HCT116 (cell line): ENCODE measurements at regions not wholly inside any gene's neighbourhood (a gene's known extent, or its start where the extent isn't known, plus 50 kb on each side); places are given as distances from the start of the nearest gene placed in this dataset.

Experiments used
- ATAC-seq: fragments of 200-7000 bp; cut with Tn5 transposase; 2 replicates; pipeline ENCODE4 v1.9.1; 2020; ENCODE audit warnings: mild to moderate bottlenecking, moderate library complexity
- BruUV-seq: library from RNA; stranded (reverse); fragments of 400-500 nt; replicated peaks from 2 replicates; lab custom pipeline; 2021; lab: Mats Ljungman, UMichigan
- CTCF ChIA-PET: fragments of 300-600 bp; sonication (Branson Sonifier 250); formaldehyde crosslinking; loops from one replicate; lab custom pipeline; 2021; ENCODE audit warnings: antibody characterized with exemption; lab: Charles Lee
- POLR2A ChIA-PET: fragments of 300-600, 350-600 bp; sonication (Branson Sonifier 250); formaldehyde crosslinking; loops from one replicate; lab custom pipeline; 2021; ENCODE audit warnings: antibody characterized with exemption; lab: Charles Lee
- RAD21 ChIA-PET, 2 experiments: fragments of 300-600 bp; sonication (Branson Sonifier 250); formaldehyde crosslinking; loops; one replicate each; lab custom pipeline; 2023; ENCODE audit warnings: low total read pairs in 2 of 2; ENCODE audit not compliant: uncharacterized antibody in 2 of 2, unreplicated experiment in 2 of 2, low non-redundant PET in 1 of 2; lab: Charles Lee
- DNase-seq: peaks from one replicate; pipeline ENCODE4 v3.0.0-alpha.2; 2010; ENCODE audit warnings: low read depth, low spot score
- H2AFZ ChIP-seq: fragments of 200-600 bp; shearing (Covaris generic), sonication (generic); 2 replicates; pipeline ENCODE4 v1.6.1; 2017; ENCODE audit warnings: low read depth, mixed run types, mixed read lengths, antibody characterized with exemption, low read length; ENCODE audit not compliant: poor library complexity, severe bottlenecking
- H3K27ac ChIP-seq: 2 replicates; pipeline ENCODE4 v1.5.1; 2012; ENCODE audit warnings: low read depth, low read length
- H3K27me3 ChIP-seq: fragments of 200-600 bp; sonication (generic); 2 replicates; pipeline ENCODE4 v1.6.1; 2016; ENCODE audit warnings: mixed run types, low read length, mixed read lengths; ENCODE audit not compliant: insufficient read depth
- H3K36me3 ChIP-seq, 2 experiments: fragments of 200-500 bp in 1 of 2; fragments of 200-600 bp in 1 of 2; sonication (Bioruptor generic) in 1 of 2; sonication (generic) in 1 of 2; 2 replicates each; pipeline versions ENCODE4 v1.5.1 to v1.6.1; 2014 to 2016; ENCODE audit warnings: low read length in 2 of 2, inconsistent platforms in 1 of 2, mixed read lengths in 1 of 2, mixed run types in 1 of 2; ENCODE audit not compliant: insufficient read depth in 2 of 2, control insufficient read depth in 1 of 2
- H3K4me1 ChIP-seq, 2 experiments: fragments of 200-600 bp in 1 of 2; sonication (generic) in 1 of 2; 2 replicates each; pipeline versions ENCODE4 v1.5.1 to v1.6.1; 2012 to 2017; ENCODE audit warnings: low read length in 2 of 2, inconsistent platforms in 1 of 2, mild to moderate bottlenecking in 1 of 2, mixed read lengths in 1 of 2, mixed run types in 1 of 2, moderate library complexity in 1 of 2; ENCODE audit not compliant: insufficient read depth in 2 of 2, control insufficient read depth in 1 of 2
- H3K4me2 ChIP-seq: fragments of 200-600 bp; sonication (generic); 2 replicates; pipeline ENCODE4 v1.6.1; 2017; ENCODE audit warnings: mixed run types, low read length, mixed read lengths
- H3K4me3 ChIP-seq, 2 experiments: fragments of 200-600 bp in 1 of 2; sonication (generic) in 1 of 2; replicated peaks in 1 of 2; 2 replicates each; pipeline ENCODE4 v1.5.1; 2011 to 2016; ENCODE audit warnings: low read length in 2 of 2, control low read depth in 1 of 2, low read depth in 1 of 2, mild to moderate bottlenecking in 1 of 2, mixed read lengths in 1 of 2, mixed run types in 1 of 2
- H3K79me2 ChIP-seq: fragments of 200-600 bp; sonication (generic); 2 replicates; pipeline ENCODE4 v1.6.1; 2017; ENCODE audit warnings: mild to moderate bottlenecking, mixed run types, low read length, moderate library complexity, mixed read lengths; ENCODE audit not compliant: insufficient read depth
- H3K9ac ChIP-seq: fragments of 200-600 bp; sonication (generic); 2 replicates; pipeline ENCODE4 v1.6.1; 2016; ENCODE audit warnings: low read length, mixed read lengths
- H3K9me2 ChIP-seq: fragments of 200-600 bp; sonication (generic), shearing (Covaris generic); 2 replicates; pipeline ENCODE4 v1.6.1; 2017; ENCODE audit warnings: mixed run types, mild to moderate bottlenecking, moderate library complexity; ENCODE audit not compliant: insufficient read depth
- H3K9me3 ChIP-seq, 2 experiments: fragments of 200-500 bp in 1 of 2; fragments of 200-600 bp in 1 of 2; sonication (Bioruptor generic) in 1 of 2; sonication (generic) in 1 of 2; 2 replicates each; pipeline ENCODE4 v1.6.1; 2014 to 2017; ENCODE audit warnings: low read length in 2 of 2, mixed read lengths in 2 of 2, inconsistent platforms in 1 of 2, low read depth in 1 of 2, mild to moderate bottlenecking in 1 of 2, mixed run types in 1 of 2, moderate library complexity in 1 of 2; ENCODE audit not compliant: control insufficient read depth in 1 of 2, insufficient read depth in 1 of 2
- H4K20me1 ChIP-seq: fragments of 200-600 bp; sonication (generic), shearing (Covaris generic); 2 replicates; pipeline ENCODE4 v1.6.1; 2017; ENCODE audit warnings: mixed run types, mild to moderate bottlenecking, moderate library complexity; ENCODE audit not compliant: insufficient read depth
- ELF1 ChIP-seq: IDR thresholded peaks from 2 replicates; pipeline ENCODE4 v1.6.1; 2012; ENCODE audit warnings: low read depth, borderline replicate concordance
- EZH2 ChIP-seq: fragments of 200-600 bp; sonication (generic); IDR thresholded peaks from 2 replicates; pipeline ENCODE4 v1.6.1; 2017; ENCODE audit warnings: antibody characterized with exemption, mixed run types
- EZH2phosphoT487 ChIP-seq: fragments of 200-600 bp; IDR thresholded peaks from 2 replicates; pipeline ENCODE4 v1.6.1; 2018; ENCODE audit warnings: antibody characterized with exemption, borderline replicate concordance
- FOSL1 ChIP-seq: IDR thresholded peaks from 2 replicates; pipeline ENCODE4 v1.6.1; 2012; ENCODE audit warnings: low read depth
- JUND ChIP-seq: IDR thresholded peaks from 2 replicates; pipeline ENCODE4 v1.6.1; 2012
- POLR2AphosphoS5 ChIP-seq: IDR thresholded peaks from 2 replicates; pipeline ENCODE4 v1.6.1; 2011; ENCODE audit warnings: mild to moderate bottlenecking, low read depth, low read length, moderate library complexity
- RAD21 ChIP-seq: IDR thresholded peaks from 2 replicates; pipeline ENCODE4 v1.6.1; 2012; ENCODE audit warnings: low read depth, mild to moderate bottlenecking
- ZFX ChIP-seq: fragments of 450-650 bp; IDR thresholded peaks from 2 replicates; pipeline ENCODE4 v1.6.1; 2017
- intact Hi-C: fragments of 100-400 bp; cut with micrococcal nuclease; formaldehyde crosslinking; loops from 2 replicates; pipeline ENCODE4 v1.10.0; 2022
- TF ChIP-seq, protein P1 (sequence below): IDR thresholded peaks from 2 replicates; pipeline ENCODE4 v1.6.1; 2012
- TF ChIP-seq, protein P2 (sequence below): IDR thresholded peaks from 2 replicates; pipeline ENCODE4 v1.6.1; 2011; ENCODE audit warnings: mild to moderate bottlenecking, low read length, moderate library complexity; ENCODE audit not compliant: insufficient replicate concordance; ENCODE audit errors: extremely low read depth

DNA sequence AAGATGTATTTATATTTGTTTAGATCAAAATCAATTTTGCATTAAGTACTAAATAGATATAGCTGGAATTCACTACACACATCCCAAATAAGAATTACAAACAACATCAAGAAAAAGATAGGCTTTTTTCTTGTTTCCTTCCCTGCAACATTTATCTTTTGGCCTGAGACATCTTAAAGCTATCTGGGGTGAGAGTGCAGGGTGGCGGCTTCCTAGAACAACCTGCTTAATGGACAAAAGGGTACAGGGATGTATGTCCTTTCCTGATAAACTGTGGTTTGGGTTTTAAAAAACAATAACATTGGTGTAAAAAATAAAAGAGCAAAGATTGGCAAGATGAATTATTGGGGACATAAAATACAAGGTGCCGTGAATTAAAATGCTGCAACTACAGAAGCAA is 54.4 kb downstream of the EPRS1 start (continued):
- TF ChIP-seq ZFX, result no peak
- no peak for TF ChIP-seq JUND
- no peak for TF ChIP-seq POLR2AphosphoS5
- no peak for TF ChIP-seq ELF1
- TF ChIP-seq EZH2phosphoT487, result no peak

DNA sequence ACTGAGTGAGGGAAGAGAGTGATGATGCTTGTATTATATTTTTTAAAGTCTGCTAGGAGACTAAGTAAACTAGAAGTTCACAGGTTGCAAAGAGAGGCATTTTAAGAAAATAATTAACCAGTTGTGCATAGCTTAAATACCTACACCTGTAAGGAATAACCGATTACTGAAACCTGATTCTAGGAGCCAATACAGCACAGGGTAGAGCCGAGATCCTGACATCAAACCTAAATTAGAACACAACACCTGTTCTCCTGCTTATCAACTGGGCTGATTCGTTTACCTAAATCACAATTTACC is 54.8 kb downstream of the EPRS1 start:
- no peak overlapping the region for H2AFZ ChIP-seq
- H4K20me1 ChIP-seq, result no peaks in the 10 kb centered on the region
- no peaks in the 10 kb centered on the region for H3K9me3 ChIP-seq
- no peak overlapping the region for H3K4me2 ChIP-seq
- H3K27ac ChIP-seq, result no peak overlapping the region
- H3K4me1 ChIP-seq, result no peaks in the 10 kb centered on the region
- no peaks in the 10 kb centered on the region for H3K27me3 ChIP-seq
- ATAC-seq (no peak), DNase-seq (no peak)
- intact Hi-C loops, result loop anchor here (5.0 to 10.0 kb wide), 2 partner anchors 154 to 783 kb away; no protein-coding TSS in a partner anchor
- H3K79me2 ChIP-seq, result no peaks in the 10 kb centered on the region
- TF ChIP-seq EZH2 (no peak), RAD21 (no peak), FOSL1 (no peak), JUND (no peak), ZFX (no peak), ELF1 (no peak)
- TF ChIP-seq, protein P1, sequence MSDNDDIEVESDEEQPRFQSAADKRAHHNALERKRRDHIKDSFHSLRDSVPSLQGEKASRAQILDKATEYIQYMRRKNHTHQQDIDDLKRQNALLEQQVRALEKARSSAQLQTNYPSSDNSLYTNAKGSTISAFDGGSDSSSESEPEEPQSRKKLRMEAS, result no peak
- TF ChIP-seq, protein P2, sequence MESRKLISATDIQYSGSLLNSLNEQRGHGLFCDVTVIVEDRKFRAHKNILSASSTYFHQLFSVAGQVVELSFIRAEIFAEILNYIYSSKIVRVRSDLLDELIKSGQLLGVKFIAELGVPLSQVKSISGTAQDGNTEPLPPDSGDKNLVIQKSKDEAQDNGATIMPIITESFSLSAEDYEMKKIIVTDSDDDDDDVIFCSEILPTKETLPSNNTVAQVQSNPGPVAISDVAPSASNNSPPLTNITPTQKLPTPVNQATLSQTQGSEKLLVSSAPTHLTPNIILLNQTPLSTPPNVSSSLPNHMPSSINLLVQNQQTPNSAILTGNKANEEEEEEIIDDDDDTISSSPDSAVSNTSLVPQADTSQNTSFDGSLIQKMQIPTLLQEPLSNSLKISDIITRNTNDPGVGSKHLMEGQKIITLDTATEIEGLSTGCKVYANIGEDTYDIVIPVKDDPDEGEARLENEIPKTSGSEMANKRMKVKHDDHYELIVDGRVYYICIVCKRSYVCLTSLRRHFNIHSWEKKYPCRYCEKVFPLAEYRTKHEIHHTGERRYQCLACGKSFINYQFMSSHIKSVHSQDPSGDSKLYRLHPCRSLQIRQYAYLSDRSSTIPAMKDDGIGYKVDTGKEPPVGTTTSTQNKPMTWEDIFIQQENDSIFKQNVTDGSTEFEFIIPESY, result no peak
- CTCF ChIA-PET, result interaction anchor here (0.9 to 1.8 kb wide), 9 partner anchors 8 to 742 kb away, joined by 3 to 8 read pairs (median 5); no protein-coding TSS in a partner anchor
- RAD21 ChIA-PET, result no interaction called here
- H3K4me3 ChIP-seq, result no peak overlapping the region
- peaks cover 12 to 20% of the 10 kb centered on the region in 2 experiments; a peak in 3 of 4 replicates for H3K36me3 ChIP-seq
- H3K9ac ChIP-seq, result no peak overlapping the region
- POLR2A ChIA-PET, result interaction anchor here (1.5 kb wide), 1 partner anchor 21 kb away, joined by 3 read pairs; no protein-coding TSS in a partner anchor
- no peaks in the 10 kb centered on the region for H3K9me2 ChIP-seq
- no TSS peak for BruUV-seq
